Uterus (tissue), 2 donors: ENCODE measurements at regions not wholly inside any gene's neighbourhood (a gene's known extent, or its start where the extent isn't known, plus 50 kb on each side); places are given as distances from the start of the nearest gene placed in this dataset.

Source experiments
- CTCF ChIP-seq, 4 experiments: fragments of 200-600 bp in 2 of 4; fragments of 450-650 bp in 2 of 4; sonication (generic) in 2 of 4; IDR thresholded peaks; one replicate each; pipeline ENCODE4 v1.5.1; 2016 to 2019; ENCODE audit warnings: antibody characterized with exemption in 4 of 4, mild to moderate bottlenecking in 2 of 4, moderate library complexity in 1 of 4
- POLR2A ChIP-seq, 2 donors: fragments of 450-650 bp; IDR thresholded peaks; one replicate each; pipeline ENCODE4 v1.6.1; 2016; ENCODE audit warnings: antibody characterized with exemption in 2 of 2, mild to moderate bottlenecking in 1 of 2, moderate library complexity in 1 of 2

GRCh38 chr4:164509951-164510350 lies 244.0 kb upstream of the SMIM31 start:
- TF ChIP-seq CTCF (IDR thresholded peaks at IDR 0.05) (no peak), POLR2A (IDR thresholded peaks at IDR 0.05) (no peak)
